ENCODE measurements at regions not wholly inside any gene's neighbourhood (a gene's known extent, or its start where the extent isn't known, plus 50 kb on each side); places are given as distances from the start of the nearest gene placed in this dataset.

DNA sequence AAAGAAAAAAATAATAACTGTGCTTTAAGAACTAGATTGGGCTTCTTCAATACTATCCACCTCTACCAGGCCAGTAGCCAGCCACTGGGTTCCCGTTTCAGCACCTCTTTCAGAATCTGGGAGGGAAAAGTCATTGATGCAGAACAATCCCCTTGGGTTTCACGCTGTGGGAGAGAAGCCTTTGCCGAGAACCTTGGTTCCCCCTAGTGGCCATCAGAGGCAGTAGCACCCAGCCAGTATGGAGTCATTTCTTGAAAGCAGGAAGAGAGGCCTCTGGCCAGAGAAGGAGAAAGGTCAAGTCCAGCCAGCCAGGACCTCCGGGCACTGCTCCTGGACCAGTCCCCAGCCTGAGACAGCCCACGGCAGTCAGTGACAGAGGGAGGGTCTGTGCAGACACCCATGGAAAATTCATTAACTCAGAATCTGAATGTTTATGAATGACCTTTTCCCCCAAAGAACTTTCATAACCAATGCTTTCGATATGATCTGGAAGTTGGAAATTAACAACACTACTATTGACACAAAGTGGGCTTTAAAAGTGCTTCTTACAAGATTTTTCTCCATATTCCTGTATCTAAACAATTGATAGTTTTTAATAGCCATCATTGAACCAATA lies 51.2 kb upstream of the CDH5 start:
- H3K27ac Mint-ChIP-seq: no peak overlapping the region
- peaks cover 5% of the 10 kb centered on the region for H3K27me3 Mint-ChIP-seq (ENCODE audit: low read depth)
- POLR2A ChIA-PET: no interaction called here
- H3K4me3 Mint-ChIP-seq: no peak overlapping the region
- CTCF ChIA-PET: interaction anchor here (1.2 to 3.2 kb wide), 5 partner anchors 27 to 42 kb away, joined by 3 to 24 read pairs (median 10); no protein-coding TSS in a partner anchor
- peak; percentile 70 for DNase-seq
- H3K4me1 Mint-ChIP-seq (ENCODE audit: low read depth): no peaks in the 10 kb centered on the region
- ATAC-seq: peak; percentile 94
- no peaks in the 10 kb centered on the region for H3K36me3 Mint-ChIP-seq (ENCODE audit: low read depth)
- no peaks in the 10 kb centered on the region for H3K9me3 Mint-ChIP-seq (ENCODE audit: insufficient read depth)

DNA sequence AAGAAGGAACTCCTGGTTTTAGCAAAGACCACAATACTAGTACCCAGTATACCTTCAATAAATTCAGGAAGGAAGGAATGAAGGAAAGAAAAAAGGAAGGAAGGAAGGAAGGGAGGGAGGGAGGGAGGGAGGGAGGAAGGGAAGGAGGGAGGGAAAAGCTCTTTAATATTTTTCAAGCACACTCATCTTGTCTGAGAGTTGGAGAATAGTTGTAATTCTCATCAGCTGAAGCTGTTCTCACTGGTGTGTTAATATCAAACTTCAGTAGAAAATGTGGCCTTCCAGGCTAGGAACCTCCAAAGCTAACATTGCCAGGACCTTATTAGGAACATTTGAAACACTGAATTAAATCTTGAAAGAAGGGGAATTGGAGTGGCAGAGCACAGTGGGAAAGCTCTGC lies 55.2 kb upstream of the CDH5 start:
- Mint-ChIP-seq H3K27me3 (ENCODE audit: low read depth) (peaks cover 2% of the 10 kb centered on the region), H3K4me1 (ENCODE audit: low read depth) (no peaks in the 10 kb centered on the region), H3K9me3 (ENCODE audit: insufficient read depth) (no peaks in the 10 kb centered on the region), H3K27ac (no peak overlapping the region), H3K4me3 (no peak overlapping the region), H3K36me3 (ENCODE audit: low read depth) (no peaks in the 10 kb centered on the region)
- ChIA-PET POLR2A (no interaction called here), CTCF (no interaction called here)
- ATAC-seq (no peak), DNase-seq (no peak)

DNA sequence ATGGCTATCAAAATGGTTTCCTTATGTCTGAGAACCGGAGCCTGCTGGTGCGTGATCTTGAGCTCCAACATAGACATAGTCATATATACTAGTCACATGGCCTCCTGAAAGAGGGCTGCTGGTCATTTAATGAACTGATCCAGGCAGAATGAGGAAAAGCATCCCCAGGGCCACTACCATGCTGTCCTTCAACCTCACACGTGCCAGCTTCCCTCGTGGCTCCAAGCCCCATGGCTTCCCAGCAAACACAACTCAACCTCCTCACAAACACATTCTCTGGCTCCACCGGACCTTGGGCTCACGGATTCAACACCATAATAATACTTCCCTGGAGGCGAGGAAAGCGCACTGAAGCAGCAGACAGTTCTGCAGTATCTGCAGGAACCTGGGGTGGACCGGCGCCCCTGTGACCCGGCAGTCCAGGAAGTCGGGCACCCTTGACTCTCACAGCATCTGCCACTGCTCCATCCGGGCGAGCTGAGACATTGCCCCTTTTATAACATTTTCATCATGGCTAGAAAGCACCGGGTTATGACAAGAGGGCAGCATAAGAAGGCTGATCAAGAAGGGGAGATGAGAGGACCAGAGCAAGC lies 57.2 kb upstream of the CDH5 start:
- no peaks in the 10 kb centered on the region for H3K9me3 Mint-ChIP-seq (ENCODE audit: insufficient read depth)
- no peaks in the 10 kb centered on the region for H3K4me1 Mint-ChIP-seq (ENCODE audit: low read depth)
- no peak overlapping the region for H3K27ac Mint-ChIP-seq
- POLR2A ChIA-PET: no interaction called here
- peaks cover 4% of the 10 kb centered on the region for H3K27me3 Mint-ChIP-seq (ENCODE audit: low read depth)
- ATAC-seq (no peak), DNase-seq (no peak)
- CTCF ChIA-PET: interaction anchor here (1.3 kb wide), 1 partner anchor 34 kb away, joined by 3 read pairs; no protein-coding TSS in a partner anchor
- H3K4me3 Mint-ChIP-seq: no peak overlapping the region
- H3K36me3 Mint-ChIP-seq (ENCODE audit: low read depth): no peaks in the 10 kb centered on the region

DNA sequence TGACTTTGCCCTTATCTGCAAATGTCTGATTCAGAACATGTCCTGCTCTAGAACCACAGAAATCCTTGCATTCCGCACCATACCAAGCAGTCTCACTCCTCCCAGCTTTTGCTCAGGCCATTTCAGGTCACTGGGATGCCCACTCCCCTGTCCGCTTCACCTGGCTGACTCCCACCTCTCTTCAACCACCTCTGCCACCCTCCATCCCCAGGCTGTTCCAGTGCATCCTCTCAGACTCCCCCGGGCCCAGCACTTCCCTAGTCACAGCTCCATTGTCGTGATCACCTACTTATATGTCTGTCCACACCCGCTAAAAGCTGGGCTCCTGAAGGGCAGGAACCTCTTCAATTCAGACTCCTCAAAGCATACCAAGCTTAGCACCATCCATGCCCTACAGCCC lies 58.4 kb upstream of the CDH5 start:
- no peaks in the 10 kb centered on the region for H3K36me3 Mint-ChIP-seq (ENCODE audit: low read depth)
- no peaks in the 10 kb centered on the region for H3K9me3 Mint-ChIP-seq (ENCODE audit: insufficient read depth)
- POLR2A ChIA-PET: no interaction called here
- peaks cover 2% of the 10 kb centered on the region for H3K27me3 Mint-ChIP-seq (ENCODE audit: low read depth)
- no peak overlapping the region for H3K4me3 Mint-ChIP-seq
- ATAC-seq (no peak), DNase-seq (no peak)
- no peaks in the 10 kb centered on the region for H3K4me1 Mint-ChIP-seq (ENCODE audit: low read depth)
- no peak overlapping the region for H3K27ac Mint-ChIP-seq
- CTCF ChIA-PET: interaction anchor here (1.2 kb wide), 1 partner anchor 34 kb away, joined by 5 read pairs; no protein-coding TSS in a partner anchor

DNA sequence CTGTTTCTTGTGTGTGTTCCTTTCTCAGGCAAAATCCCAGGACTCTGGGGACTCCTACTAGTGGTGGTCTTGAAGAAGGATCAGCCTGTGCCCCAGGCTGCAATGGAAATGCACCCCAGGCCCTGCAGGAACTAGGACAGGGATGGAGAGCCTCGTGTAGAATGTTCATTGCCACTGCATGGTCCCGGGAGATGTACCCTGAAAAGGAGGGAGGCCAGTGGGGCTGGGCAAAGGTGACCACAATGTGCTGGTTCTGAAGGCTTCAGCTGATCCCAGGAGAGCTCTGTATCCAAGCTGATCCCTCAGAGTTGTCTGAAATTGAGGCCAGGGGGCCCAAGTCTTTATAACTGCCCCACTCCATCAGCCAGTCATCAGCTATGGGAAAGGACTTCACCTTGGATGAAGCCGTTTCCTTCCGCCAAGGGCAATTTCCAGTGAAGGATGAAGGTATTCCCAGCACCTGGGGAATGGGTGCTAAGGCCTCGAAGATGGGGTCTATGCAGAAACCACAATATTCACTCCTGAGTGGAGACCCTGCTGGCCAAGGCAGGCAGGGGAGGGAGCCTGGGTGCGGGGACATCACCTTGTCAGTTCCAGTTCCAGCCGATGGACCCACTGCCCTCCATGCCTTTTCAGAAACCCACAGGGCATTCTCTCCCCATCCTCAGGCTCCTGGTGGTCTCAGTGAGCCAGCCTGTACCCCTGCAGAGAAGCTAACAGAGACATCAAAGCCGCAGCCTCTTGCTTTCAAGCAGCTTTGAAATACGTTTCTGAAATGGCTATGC lies 59.9 kb upstream of the CDH5 start:
- H3K4me1 Mint-ChIP-seq (ENCODE audit: low read depth): no peaks in the 10 kb centered on the region
- H3K36me3 Mint-ChIP-seq (ENCODE audit: low read depth): no peaks in the 10 kb centered on the region
- H3K27me3 Mint-ChIP-seq (ENCODE audit: low read depth): peaks cover 2% of the 10 kb centered on the region
- H3K9me3 Mint-ChIP-seq (ENCODE audit: insufficient read depth): no peaks in the 10 kb centered on the region
- ATAC-seq (no peak), DNase-seq (no peak)
- no peak overlapping the region for H3K4me3 Mint-ChIP-seq
- CTCF ChIA-PET: no interaction called here
- POLR2A ChIA-PET: no interaction called here
- H3K27ac Mint-ChIP-seq: no peak overlapping the region

DNA sequence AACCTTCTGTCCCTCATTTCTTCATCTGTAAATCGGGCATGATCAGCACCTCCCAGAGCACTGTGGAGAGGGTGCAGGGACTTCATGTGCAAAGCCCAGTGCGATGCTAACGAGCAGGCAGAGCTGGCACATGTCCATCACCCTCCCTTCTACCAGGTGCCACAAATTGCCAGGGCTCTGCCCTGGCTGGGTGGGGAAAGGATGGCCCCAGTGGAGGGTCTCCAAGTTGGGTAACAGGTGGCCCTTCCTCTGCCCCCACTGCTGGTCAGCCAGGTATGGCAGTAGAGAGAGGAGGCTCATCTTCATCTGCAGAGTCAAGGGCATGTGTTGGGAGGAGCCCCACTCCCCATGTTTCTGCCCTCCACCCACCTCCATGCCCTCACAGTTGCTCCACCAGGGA lies 61.5 kb upstream of the CDH5 start:
- Mint-ChIP-seq H3K9me3 (ENCODE audit: insufficient read depth) (peaks cover 6% of the 10 kb centered on the region), H3K27ac (no peak overlapping the region), H3K36me3 (ENCODE audit: low read depth) (no peaks in the 10 kb centered on the region), H3K4me1 (ENCODE audit: low read depth) (peaks cover 5% of the 10 kb centered on the region), H3K4me3 (no peak overlapping the region), H3K27me3 (ENCODE audit: low read depth) (peaks cover 2% of the 10 kb centered on the region)
- ATAC-seq (no peak), DNase-seq (no peak)
- CTCF ChIA-PET: no interaction called here
- POLR2A ChIA-PET: no interaction called here

DNA sequence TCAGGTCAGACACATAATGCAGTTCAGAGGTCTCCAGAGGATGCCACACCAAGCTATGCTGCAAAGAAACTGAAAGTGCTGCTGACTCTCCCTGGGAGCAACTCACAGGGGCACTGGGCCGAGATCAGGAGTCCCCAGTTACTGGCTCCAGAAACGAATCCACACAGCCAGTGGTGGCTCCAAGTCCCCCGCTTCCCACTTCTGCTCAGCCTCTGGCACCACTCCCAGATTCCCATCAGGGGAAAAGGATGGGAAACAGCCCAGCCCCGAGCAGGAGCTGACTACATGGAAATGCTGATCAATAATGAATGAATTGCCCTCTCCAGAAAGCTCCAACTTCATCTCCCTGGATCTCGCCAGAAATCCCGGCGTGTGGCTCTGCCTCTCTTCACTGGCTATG lies 62.3 kb upstream of the CDH5 start:
- POLR2A ChIA-PET: no interaction called here
- no peak for DNase-seq
- CTCF ChIA-PET: no interaction called here

DNA sequence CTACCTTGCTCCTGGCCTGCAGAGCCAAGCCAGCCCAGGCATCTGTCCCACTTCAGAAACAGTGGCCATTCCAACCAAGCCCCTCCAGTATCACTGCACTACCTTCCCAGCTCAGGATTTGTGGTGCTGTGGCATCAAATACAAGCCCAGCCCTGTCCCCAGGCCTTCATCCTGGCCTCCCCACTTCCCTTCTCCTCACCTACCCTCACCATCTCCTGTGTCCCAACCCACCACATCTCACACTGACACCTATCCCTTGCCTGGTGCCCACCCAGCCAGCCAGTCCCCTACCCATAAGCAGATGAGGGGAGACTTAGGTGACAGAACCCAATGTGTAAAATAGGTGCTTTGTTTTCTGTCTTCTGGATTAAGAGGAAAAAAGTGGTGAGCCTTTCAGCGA lies 66.0 kb upstream of the CDH5 start:
- H3K27ac Mint-ChIP-seq: no peak overlapping the region
- no peaks in the 10 kb centered on the region for H3K36me3 Mint-ChIP-seq (ENCODE audit: low read depth)
- no peaks in the 10 kb centered on the region for H3K27me3 Mint-ChIP-seq (ENCODE audit: low read depth)
- H3K4me1 Mint-ChIP-seq (ENCODE audit: low read depth): peaks cover 15% of the 10 kb centered on the region
- ChIA-PET POLR2A (no interaction called here), CTCF (no interaction called here)
- DNase-seq (no peak), ATAC-seq (no peak)
- no peak overlapping the region for H3K4me3 Mint-ChIP-seq
- H3K9me3 Mint-ChIP-seq (ENCODE audit: insufficient read depth): peaks cover 6% of the 10 kb centered on the region

More for the DNA sequence above, 62.3 kb upstream of the CDH5 start:
- peaks cover 2% of the 10 kb centered on the region for H3K27me3 Mint-ChIP-seq (ENCODE audit: low read depth)
- H3K27ac Mint-ChIP-seq: no peak overlapping the region
- no peaks in the 10 kb centered on the region for H3K36me3 Mint-ChIP-seq (ENCODE audit: low read depth)
- peaks cover 13% of the 10 kb centered on the region for H3K4me1 Mint-ChIP-seq (ENCODE audit: low read depth)
- peaks cover 6% of the 10 kb centered on the region for H3K9me3 Mint-ChIP-seq (ENCODE audit: insufficient read depth)
- H3K4me3 Mint-ChIP-seq: no peak overlapping the region
- ATAC-seq: no peak

DNA sequence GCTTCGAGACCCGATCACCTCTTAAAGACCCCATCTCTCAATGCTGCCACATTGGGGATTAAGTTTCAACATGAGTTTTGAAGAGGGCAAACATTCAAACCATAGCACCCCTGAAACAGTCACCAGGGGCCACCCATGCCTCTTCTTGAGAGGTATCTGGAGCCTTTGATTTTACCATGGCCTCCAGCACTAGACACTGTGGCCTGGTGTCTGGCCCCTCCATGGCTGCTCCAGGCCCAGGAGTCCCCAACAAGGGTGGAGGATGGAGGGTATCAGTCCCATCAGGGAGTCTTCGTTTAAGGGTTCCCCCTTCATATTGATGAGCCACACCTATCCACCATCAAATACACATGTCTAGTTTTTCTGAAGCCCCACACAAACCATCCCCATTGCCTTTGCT lies 66.5 kb upstream of the CDH5 start:
- Mint-ChIP-seq H3K9me3 (ENCODE audit: insufficient read depth) (peaks cover 6% of the 10 kb centered on the region), H3K27me3 (ENCODE audit: low read depth) (no peaks in the 10 kb centered on the region), H3K27ac (no peak overlapping the region), H3K4me3 (no peak overlapping the region), H3K36me3 (ENCODE audit: low read depth) (no peaks in the 10 kb centered on the region), H3K4me1 (ENCODE audit: low read depth) (peaks cover 15% of the 10 kb centered on the region)
- POLR2A ChIA-PET: no interaction called here
- ATAC-seq: no peak
- DNase-seq: no peak
- CTCF ChIA-PET: no interaction called here

DNA sequence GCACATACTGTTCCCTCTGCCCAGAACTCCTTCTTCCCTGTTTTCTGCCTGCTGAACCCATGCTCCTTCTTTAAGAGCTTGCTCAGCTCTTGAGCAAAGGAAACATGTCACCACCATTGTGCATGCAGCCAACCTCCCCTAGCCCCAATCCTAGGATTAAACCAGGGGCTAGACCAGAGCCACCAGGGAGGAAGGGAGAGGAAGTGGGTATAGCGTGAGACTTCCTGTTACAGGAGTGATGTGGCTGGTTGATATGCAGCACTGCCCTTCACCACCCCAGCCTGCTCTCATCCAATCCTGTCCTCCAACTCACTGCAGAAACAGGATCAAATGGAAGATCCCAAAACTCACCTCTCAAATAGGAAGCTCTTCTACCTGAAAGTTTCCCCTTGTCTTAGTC lies 67.1 kb upstream of the CDH5 start:
- DNase-seq (no peak), ATAC-seq (peak; percentile 51)
- H3K36me3 Mint-ChIP-seq (ENCODE audit: low read depth): no peaks in the 10 kb centered on the region

DNA sequence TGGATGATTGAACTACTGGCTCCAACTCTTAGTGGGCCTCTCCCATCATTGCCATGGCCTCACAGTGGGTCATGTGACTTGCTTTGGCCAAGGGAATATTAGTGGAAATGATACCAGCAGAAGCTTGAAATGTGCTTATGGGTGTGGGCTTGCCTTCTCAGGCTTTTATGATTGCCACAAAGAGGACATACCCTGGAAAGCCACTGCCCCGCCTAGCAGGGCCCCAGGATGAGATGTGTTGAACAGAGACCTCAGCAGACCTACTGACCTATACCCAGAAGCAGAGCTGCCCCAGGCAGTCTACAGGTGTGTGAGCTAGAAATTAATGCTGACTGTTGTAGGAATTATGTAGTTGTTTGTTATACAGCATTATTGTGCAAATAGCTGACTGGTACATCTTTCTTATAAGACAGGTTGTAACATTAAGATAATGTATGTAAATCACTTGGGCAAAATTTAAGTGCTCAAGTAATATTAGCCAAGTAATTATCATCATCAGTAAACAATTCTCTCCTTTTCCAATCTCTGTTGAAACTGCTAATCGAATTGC lies 67.8 kb upstream of the CDH5 start:
- CTCF ChIA-PET: no interaction called here
- Mint-ChIP-seq H3K27me3 (ENCODE audit: low read depth) (peaks cover 3% of the 10 kb centered on the region), H3K36me3 (ENCODE audit: low read depth) (no peaks in the 10 kb centered on the region), H3K27ac (no peak overlapping the region), H3K4me3 (no peak overlapping the region), H3K4me1 (ENCODE audit: low read depth) (peaks cover 15% of the 10 kb centered on the region), H3K9me3 (ENCODE audit: insufficient read depth) (peaks cover 6% of the 10 kb centered on the region)
- ATAC-seq: no peak
- no peak for DNase-seq
- POLR2A ChIA-PET: no interaction called here

More for the DNA sequence above, 67.1 kb upstream of the CDH5 start:
- Mint-ChIP-seq H3K4me3 (no peak overlapping the region), H3K27ac (no peak overlapping the region), H3K4me1 (ENCODE audit: low read depth) (peaks cover 15% of the 10 kb centered on the region), H3K27me3 (ENCODE audit: low read depth) (peaks cover 2% of the 10 kb centered on the region), H3K9me3 (ENCODE audit: insufficient read depth) (peaks cover 6% of the 10 kb centered on the region)
- ChIA-PET POLR2A (no interaction called here), CTCF (no interaction called here)

DNA sequence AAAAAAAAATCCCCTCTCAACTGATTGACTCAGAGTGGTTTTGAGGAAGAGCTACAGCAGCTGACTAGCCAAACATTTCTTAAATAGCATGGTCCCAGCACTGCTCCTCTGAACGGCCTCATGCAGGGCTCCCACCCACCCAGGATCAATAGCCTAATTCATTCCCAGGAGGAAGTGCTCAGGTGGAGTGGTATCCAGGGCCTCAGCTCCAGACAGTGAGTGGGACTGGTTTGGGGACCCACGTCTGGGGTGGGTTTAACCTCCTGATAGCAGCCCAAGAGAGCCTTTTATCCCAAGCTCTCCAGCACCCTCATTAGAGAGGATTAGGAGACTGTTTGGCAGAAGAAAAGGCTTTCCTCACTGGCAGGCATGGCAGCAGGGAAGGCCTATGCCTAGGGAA lies 68.5 kb upstream of the CDH5 start:
- H3K4me3 Mint-ChIP-seq: no peak overlapping the region
- peaks cover 4% of the 10 kb centered on the region for H3K27me3 Mint-ChIP-seq (ENCODE audit: low read depth)
- peaks cover 15% of the 10 kb centered on the region for H3K4me1 Mint-ChIP-seq (ENCODE audit: low read depth)
- ATAC-seq (no peak), DNase-seq (no peak)
- no peaks in the 10 kb centered on the region for H3K36me3 Mint-ChIP-seq (ENCODE audit: low read depth)
- CTCF ChIA-PET: interaction anchor here (1.1 kb wide), 1 partner anchor 22 kb away, joined by 3 read pairs; no protein-coding TSS in a partner anchor
- POLR2A ChIA-PET: no interaction called here
- H3K9me3 Mint-ChIP-seq (ENCODE audit: insufficient read depth): peaks cover 6% of the 10 kb centered on the region
- H3K27ac Mint-ChIP-seq: no peak overlapping the region

Data from activated CD8-positive, alpha-beta T cell treated with anti-CD3 and anti-CD28 coated beads, Interleukin-2, amount 10 ng/mL, durations not matched to agents 7 days and 5 days (primary cell).